ENCODE measurements at regions not wholly inside any gene's neighbourhood (a gene's known extent, or its start where the extent isn't known, plus 50 kb on each side); places are given as distances from the start of the nearest gene placed in this dataset.
"Not testable (repeated sequence)": the region's sequence is repeated elsewhere in the genome, so short reads cannot be mapped to it uniquely, and the experiment has no call there.

DNA sequence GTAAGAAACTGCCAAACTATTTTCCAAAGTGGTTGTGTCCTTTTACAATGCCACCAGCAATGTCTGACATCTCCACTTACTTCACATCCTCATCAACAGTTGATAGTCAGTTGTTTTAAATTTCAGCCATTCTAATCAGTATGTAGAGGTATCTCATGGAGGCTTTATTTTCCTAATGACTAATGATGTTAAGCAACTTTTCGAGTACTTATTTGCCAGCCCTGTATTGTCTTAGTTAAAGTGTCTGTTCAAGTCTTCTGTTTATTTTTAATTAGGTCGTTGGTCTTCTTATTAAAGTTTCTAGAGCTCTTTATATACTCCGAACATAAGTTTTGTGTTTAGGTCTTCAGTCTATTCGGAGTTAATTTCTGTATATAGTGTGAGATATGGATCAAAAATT, 54.9 kb upstream of the NBPF12 start:
- not testable (repeated sequence) for DNase-seq (ENCODE audit: low read depth, low spot score)

DNA sequence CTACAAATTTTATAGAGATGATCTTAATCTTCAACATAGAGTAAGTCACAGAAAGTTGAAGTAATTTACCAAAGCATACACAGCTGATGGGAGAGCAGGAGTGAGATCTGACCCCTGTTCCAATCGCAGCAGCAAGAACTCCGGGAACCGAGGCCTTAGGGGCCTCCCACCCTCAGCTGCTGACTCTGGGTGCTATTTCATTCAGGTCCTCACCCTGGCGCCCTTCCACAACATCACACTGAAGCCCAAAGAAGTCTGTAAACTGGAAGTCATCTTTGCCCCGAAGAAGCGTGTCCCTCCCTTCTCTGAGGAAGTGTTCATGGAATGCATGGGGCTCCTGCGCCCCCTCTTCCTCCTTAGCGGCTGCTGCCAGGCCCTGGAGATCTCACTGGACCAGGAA, 57.0 kb upstream of the NBPF12 start:
- DNase-seq (ENCODE audit: low read depth, low spot score) = not testable (repeated sequence)

DNA sequence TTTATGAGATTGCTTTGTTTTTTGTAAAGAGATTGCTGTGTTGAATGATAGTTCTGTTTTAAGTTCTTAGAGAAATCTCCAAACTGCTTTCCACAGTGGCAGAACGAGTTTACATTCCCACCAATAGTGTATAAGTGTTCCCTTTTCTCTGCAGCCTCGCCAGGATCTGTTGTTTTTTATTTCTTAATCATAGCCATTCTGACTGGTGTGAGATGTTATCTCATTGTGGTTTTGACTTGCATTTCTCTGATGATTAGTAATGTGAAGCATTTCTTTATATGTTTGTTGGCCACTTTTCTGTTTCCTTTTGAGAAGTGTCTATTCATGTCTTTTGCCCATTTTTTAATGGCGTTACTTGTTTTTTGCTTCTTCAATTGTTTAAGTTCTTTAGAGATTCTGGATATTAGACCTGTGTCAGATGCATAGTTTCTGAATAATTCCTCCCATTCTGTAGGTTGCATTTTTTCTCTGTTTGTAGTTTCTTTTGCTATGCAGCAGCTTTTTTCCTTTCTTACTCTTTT, 74.3 kb upstream of the NBPF12 start:
- DNase-seq (ENCODE audit: low read depth, low spot score) = not testable (repeated sequence)

DNA sequence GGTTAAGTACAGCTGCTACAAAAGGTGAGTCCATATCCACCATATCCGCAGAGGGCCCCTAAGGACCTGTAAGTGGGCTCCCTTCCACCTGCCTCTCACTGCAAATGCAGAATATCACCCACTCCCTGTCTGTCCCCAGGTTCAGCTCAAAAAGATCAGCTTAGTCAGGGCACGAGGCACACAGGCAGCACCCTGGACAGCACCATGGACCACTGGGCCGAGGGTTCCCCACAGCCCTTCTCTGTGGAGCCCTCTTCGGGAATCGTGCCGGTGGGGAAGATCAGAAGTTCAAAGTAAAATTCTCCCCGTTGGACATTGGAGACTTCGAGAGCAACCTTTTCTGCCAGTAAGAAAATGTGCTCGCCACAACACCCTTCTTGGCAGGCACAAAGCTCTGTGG, 85.0 kb upstream of the NBPF12 start:
- not testable (repeated sequence) for DNase-seq (ENCODE audit: low read depth, low spot score)

DNA sequence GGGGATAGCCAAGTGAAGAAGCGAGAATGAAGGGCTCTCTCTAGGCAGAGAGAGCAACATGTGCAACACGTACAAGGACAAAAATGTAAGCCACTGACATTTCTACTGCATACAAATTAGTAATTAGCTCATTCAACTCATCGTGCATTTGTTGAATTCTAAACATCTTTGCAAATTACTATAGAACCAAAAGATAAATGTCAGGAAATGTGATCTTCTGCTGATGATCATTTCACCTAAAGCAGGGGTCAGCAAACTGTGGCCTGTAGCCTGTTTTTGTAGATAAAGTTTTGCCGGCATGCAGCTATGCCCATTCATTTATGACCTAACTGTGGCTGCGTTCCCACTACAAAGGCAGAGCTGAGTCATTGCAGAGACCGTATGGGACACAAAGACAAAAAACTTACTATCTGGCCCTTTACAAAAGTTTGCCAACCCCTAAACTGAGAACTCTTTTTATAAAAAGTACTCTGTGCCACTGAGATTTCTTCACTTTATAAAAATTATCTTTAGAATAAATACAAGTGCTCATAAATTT, 87.7 kb upstream of the NBPF12 start:
- not testable (repeated sequence) for DNase-seq (ENCODE audit: low read depth, low spot score)

DNA sequence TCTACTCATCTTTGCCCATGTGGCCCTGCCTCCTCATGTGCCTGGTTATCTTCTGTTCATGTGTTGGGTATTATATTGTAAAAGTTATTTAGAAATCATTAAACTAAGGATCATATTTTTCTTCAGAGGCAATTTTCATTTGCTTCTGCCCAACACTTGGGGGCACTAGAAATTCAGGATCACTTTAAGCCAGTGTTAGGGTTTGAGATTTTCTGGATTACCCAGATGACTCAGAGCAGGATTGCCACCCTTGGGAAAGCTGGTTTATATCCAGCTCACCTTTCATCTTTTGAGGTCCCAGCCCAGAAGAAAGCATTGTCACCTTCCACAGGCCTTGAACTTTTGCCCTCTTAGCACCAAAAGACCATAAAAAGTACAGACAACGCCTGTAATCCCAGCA, 99.4 kb upstream of the NBPF12 start:
- DNase-seq (ENCODE audit: low read depth, low spot score) = not testable (repeated sequence)

DNA sequence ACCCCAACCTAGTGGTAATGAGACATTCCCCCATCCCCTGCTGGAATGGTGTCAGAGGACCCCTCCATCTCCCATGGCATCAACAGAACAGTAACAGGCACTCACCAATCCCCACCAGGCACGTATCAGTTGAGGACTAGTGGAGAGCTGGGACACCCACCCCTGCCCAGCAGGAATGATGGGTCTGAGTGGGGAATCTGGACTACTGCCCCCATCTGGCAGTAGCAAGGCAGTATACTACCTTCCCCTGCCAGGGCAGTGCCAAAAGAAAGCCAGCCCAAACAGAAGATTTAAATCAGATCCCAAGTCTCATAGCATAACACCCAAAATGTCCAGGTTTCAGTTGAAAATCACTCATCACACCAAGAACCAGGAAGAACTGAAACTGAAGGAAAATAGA, 111.2 kb upstream of the NBPF12 start:
- not testable (repeated sequence) for DNase-seq (ENCODE audit: low read depth, low spot score)

DNA sequence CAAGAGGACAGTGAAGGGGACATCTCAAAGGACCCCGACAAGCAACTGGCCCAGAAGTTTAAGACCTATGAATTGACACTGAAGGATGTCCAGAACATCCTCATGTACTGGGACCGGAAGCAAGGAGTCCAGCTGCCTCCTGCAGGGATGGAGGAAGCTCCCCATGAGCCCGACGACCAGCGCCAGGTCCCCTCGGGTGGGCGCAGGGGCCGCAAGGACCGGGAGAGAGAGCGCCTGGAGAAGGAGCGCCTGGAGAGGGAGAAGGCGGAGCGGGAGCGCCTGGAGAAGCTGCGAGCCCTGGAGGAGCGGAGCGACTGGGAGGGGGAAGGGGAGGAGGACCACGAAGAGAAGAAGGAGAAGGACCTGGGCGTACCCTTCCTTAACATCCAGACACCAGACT, 143.9 kb upstream of the NBPF12 start:
- not testable (repeated sequence) for DNase-seq (ENCODE audit: low read depth, low spot score)

DNA sequence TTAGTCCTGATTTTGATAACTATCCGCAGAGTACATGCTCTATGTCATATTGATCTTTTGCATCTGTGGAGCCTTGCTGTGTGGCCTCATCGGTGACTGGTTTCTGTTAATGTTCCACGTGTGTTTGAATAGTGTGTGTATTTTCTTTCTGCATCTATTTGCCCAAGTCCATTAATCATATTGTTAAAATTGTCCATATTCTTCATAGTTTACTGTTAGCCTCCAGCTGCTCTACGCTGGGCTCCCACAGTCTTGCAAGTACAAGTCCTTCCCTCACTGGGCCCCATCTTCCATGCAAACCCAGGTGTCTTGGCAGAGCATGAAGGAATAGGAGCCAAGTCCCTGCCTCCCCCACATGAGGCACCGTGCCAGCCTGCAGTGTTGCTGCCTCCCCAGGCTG, 145.4 kb upstream of the NBPF12 start:
- DNase-seq (ENCODE audit: low read depth, low spot score) = not testable (repeated sequence)

DNA sequence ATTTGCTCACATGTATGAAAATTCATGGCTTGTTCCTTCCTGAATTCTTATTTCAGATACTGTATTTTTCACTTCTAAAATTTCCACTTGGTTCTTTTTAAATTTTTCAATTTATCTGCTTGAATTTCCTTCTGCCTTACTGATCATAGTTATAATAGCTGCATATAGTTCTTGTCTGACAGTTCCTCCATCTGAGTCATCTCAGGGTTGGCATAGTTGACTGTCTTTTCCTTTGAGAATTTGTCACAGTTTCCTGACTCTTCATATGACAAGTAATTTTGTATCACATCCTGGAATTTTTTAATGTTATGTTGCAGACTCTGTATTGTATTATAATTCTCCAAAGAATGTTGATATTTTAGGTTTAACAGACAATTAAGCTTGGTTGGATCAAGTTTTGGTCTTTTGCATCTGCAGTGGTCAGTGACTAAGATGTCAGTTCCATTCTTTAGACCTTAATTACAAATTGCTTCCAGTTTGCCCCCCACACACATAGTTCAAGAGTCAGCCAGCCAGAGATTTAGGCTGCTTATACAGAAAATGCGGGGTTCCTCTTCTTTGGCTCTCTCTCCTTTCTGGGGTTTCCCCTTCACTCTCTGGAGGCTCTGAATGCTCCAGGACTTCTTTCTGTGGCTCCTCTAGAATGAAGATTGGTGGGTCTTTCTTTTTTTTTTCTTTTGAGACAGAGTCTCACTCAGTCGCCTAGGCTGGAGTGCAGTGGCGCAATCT, 153.7 kb upstream of the NBPF12 start:
- not testable (repeated sequence) for DNase-seq (ENCODE audit: low read depth, low spot score)

DNA sequence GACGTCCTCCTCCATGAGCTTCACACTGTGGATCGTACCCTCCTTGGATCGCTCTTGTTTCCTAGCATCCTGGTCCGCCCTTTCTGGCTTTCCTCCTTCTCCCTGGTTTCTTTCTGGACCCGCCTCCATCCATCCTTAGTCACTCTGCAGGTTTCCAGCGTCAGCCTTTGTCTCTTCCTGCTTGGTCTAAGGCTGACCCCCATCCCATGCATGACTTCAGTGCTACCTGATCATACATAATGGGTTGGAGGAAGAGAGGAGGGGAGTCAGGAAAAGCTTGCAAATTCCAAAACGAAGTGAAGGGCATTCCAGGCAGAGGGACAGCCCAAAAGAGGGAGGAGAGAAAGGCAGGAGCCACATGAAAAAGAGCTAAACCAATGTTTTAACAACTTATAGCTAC, 156.9 kb upstream of the NBPF12 start:
- DNase-seq (ENCODE audit: low read depth, low spot score) = not testable (repeated sequence)

DNA sequence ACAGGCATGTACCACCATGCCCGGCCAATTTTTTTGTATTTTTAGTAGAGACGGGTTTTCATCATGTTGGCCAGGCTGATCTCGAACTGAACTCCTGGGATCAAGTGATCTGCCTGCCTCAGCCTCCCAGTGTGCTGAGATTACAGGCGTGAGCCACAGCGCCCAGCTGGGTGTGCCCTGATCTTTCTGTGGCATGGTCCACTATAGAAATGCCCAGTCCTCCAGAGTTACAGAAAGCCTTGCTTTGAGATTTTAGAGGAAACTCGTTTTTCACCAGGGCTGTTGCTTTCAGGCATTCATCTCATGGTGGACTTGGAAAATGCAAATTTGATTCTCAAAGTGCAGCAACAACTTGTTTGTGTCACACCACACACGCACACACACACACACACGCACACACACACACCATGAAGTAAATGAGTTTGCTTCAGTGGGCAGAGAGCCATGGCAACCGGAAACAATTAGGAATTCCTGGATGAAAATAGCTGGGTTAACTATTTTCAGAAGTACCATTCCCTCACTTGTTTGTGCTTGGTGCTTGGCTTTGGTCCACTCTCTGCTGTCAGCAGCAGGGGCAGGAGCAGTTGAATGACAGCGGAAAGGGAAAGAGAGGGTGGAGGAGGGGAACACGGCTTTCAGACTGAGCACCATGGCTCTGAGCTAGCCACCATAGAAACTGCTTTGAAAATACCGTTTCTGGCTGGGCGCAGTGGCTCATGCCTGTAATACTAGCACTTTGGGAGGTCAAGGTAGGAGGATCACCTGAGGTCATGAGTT, 160.1 kb upstream of the NBPF12 start:
- not testable (repeated sequence) for DNase-seq (ENCODE audit: low read depth, low spot score)

DNA sequence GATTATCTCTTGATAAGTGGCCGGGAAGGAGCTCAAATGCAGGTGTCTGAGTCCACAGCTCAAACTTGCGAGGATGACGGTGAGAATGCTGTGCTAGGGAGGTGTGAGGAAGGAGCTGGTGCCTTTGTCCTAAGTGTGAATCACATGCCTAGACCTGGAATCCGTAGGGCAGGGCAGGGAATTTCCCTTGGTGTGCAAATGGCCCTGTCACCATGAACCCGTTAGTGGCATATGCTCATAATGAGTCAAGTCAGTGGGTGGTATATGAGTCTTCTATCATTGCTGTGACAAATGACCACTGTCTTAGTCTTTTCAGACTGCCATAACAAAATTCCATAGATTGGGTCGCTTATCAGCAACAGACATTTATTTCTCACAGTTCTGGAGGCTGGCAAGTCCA, 163.1 kb upstream of the NBPF12 start:
- not testable (repeated sequence) for DNase-seq (ENCODE audit: low read depth, low spot score)

DNA sequence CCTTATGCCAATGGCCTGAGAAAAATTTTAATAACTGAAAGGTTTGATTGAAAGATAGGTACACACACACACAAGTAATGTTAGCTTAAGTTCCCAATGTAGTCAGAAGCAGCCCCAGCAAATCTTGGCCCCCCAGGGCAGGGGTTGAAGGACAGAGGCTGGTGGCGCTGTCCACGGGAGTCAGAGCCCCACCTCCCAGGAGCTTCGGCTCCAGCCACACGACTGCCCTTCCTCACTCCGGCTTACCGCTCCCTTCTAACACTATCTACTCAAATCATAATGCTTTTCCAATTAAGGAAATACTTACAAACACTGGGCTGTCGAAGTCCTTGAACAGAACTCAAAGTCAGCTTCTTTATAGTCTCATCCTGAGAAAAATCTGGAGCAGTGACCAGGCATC, 163.9 kb upstream of the NBPF12 start:
- DNase-seq (ENCODE audit: low read depth, low spot score) = not testable (repeated sequence)

DNA sequence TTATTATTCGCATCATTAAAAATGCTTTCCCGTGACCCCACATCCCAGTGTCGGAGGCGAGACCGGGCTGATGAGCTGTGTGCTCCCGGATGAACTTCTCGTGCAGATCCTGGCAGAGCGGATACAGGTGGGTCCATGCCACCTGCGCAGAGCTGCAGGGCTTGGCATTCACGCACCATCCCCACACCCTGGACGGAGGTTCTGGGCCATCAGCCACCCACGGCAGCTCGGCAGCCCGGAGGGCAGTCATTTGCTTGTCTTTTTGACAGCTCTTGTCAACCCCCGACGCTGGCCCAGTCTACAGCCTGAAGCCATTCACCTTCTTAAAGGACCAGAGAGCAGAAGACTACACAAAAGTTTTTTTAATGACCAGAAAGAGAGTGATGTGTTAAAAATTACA, 166.7 kb upstream of the NBPF12 start:
- not testable (repeated sequence) for DNase-seq (ENCODE audit: low read depth, low spot score)

DNA sequence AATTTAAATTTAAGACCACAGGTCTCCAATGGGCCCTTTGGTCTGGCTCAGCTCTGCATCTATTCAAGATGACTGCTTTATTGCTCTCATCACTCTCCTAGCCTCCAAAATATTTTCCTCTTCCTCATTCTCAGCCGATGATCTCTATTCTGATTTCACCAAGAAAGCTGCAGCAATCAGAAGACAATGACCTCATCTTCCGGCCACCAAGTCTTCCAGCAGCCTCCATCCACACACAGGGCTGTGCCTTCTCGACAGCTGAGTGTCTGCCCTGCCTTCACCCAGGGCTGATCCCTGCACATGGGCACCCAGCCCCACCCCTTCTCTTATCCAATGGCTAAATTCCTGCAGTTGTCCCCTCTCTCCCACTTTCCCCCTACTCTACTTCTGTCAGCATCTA, 167.1 kb upstream of the NBPF12 start:
- DNase-seq (ENCODE audit: low read depth, low spot score) = not testable (repeated sequence)

DNA sequence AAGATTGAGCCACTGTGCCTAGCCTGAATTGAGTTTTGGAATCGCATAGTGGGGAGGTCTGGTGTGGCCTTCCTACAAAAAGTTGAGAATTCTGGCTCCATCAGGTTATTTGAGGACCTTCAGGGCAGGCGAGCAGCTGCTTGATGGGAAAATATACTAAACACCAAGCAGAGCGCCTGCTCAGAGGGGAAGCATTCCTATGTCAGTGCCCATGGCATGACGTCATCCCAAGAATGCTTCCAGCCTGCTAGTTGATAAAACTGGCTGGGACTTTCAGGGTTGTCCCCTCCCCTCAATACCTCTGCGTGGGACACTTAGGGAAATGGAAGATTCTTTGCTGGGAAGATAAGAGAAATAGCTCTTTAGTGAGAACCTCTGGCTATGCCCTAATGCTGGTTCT, 174.9 kb upstream of the NBPF12 start:
- not testable (repeated sequence) for DNase-seq (ENCODE audit: low read depth, low spot score)

DNA sequence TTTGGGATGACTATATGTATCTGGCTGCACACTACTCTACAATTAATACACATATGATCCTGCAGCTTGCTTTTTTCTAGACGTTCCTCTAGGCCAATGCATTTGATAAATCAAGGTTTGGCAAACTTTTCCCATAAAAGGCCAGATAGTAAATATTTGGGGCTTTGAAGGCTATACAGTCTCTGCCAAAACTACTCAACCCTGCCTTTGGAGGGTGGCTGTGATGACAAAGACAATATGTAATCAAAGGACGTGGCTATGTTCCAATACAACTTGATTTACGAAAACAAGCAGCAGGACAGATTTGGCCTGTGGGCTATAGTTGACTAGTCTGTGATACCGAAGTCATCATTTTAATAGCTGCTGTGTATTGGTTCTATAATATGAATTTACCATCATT, 181.3 kb upstream of the NBPF12 start:
- DNase-seq (ENCODE audit: low read depth, low spot score) = not testable (repeated sequence)

DNA sequence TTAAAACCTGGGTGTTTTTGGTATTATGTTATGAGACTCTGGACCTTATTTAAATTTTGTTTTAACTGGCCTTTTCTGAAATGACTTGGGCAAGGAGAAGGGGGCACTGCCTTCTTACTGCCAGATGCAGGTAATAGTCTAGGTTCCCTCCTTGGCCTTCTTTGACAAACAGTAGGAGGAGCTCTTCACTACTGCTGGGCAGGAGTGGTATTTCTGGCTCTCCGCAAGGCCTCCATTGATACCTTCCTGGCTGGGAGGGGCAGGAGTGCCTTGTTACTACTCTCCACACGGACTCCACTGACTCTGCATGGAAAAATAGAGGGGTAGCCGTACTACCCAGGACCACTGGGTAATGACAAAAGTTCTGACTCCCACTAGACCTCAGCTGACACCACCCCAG, 189.4 kb upstream of the NBPF12 start:
- not testable (repeated sequence) for DNase-seq (ENCODE audit: low read depth, low spot score)

DNA sequence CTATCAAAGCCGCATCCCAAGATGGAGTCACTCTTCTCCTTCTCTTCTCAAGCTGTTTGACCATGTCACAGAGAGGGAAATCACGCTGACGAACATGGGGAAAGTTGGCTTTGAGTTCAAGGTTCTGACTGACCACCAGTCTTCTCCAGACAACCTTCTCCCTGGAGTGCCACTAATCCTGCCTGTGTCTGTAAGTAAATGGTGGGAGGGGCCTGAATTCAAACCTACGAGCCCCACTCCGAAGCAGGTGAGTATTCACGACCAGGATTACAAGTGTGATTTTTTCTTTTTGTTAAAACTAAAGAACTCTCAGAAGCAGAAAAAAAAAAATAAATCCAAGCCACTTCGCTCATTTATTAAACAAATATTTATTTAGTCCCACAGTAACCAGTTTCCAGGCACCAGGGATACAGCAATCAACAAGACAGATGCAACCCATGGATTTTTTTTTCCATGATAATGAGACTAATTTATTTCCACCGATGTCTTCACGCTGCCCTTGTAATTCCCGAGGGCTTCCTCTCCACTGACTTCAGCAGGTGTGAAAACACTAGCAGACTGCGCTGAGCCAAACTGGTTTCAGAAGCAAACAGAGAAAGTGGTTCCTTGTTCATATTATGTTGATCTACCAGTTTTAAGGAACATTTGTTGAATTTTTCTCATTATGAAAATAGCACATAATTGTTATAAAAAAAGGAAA, 206.0 kb upstream of the NBPF12 start:
- DNase-seq (ENCODE audit: low read depth, low spot score) = not testable (repeated sequence)

DNA sequence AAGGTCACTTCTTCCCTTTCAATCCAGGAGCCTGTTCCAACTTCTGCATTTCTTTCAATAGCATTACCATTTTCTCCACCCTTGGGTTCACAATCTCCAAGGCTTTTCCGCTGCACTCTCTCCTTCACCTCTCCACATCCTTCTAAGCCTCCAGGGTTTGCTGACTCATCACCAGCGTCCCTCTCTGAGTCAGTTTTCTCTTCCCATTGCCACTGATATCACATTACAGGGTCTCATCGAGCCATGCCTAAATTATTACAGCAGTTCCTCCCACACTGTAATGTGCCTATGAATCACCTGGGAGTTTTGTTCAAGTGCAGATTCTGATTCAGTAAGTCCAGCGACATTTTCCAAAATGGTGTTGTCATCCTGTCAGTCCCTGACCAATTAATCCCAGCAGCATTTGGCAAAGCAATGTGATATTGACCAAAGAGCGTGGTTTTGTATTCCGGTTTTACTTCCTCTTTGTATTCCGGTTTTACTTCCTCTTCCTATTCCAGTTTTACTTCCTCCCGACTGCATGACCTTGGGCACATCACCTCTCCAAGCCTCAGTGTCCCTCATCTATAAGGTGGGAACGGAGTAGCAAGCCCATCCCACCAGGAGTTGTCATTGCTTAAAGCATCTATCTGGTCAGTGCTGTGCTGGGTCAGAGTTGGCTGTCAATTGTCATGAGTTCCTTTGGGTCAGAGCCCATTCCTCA, 208.3 kb upstream of the NBPF12 start:
- not testable (repeated sequence) for DNase-seq (ENCODE audit: low read depth, low spot score)

Data from smooth muscle cell of the brain vasculature (primary cell).